Endothelial cell of umbilical vein (primary cell): ENCODE measurements at regions not wholly inside any gene's neighbourhood (a gene's known extent, or its start where the extent isn't known, plus 50 kb on each side); places are given as distances from the start of the nearest gene placed in this dataset.

Experiments
- BruUV-seq: library from RNA; stranded (reverse); fragments of 400-500 nt; replicated peaks from 2 replicates; lab custom pipeline; 2021; lab: Mats Ljungman, UMichigan
- CTCF ChIA-PET: fragments of 300-600, 350-600 bp; sonication (Branson Sonifier 250); formaldehyde crosslinking; loops from one replicate; lab custom pipeline; 2021; ENCODE audit warnings: antibody characterized with exemption, inconsistent platforms; lab: Charles Lee
- POLR2A ChIA-PET: fragments of 300-600, 350-600 bp; sonication (Branson Sonifier 250); formaldehyde crosslinking; loops from one replicate; lab custom pipeline; 2021; ENCODE audit warnings: antibody characterized with exemption, inconsistent platforms; lab: Charles Lee
- DNase-seq: peaks from one replicate; pipeline ENCODE4 v3.0.0-alpha.2; 2011; ENCODE audit warnings: low read depth, low spot score
- FAIRE-seq: peaks from 2 replicates; lab custom pipeline; 2011; peaks lifted over from hg19 to GRCh38; lab: Jason Lieb, UNC
- H2AFZ ChIP-seq: 2 replicates; pipeline ENCODE4 v1.6.0; 2012; ENCODE audit warnings: low read depth, low read length, control low read depth, inconsistent platforms
- H3K27ac ChIP-seq: 2 replicates; pipeline ENCODE4 v1.5.1; 2011; ENCODE audit warnings: low read depth, mild to moderate bottlenecking, control low read depth, low read length, moderate library complexity; ENCODE audit not compliant: insufficient read depth
- H3K27me3 ChIP-seq, 2 experiments: 2 replicates each; pipeline versions ENCODE4 v1.6.0 to v1.6.1; 2011; ENCODE audit warnings: low read length in 2 of 2, mixed read lengths in 1 of 2; ENCODE audit not compliant: control insufficient read depth in 2 of 2, insufficient read depth in 2 of 2
- H3K36me3 ChIP-seq, 2 experiments: 2 replicates in 1 of 2; 3 replicates in 1 of 2; pipeline ENCODE4 v1.5.1; 2011; ENCODE audit warnings: low read length in 2 of 2, mild to moderate bottlenecking in 1 of 2, moderate library complexity in 1 of 2; ENCODE audit not compliant: control insufficient read depth in 2 of 2, insufficient read depth in 2 of 2; ENCODE audit errors: extremely low read depth in 1 of 2
- H3K4me1 ChIP-seq: 3 replicates; pipeline ENCODE4 v1.5.1; 2011; ENCODE audit warnings: mild to moderate bottlenecking, low read length; ENCODE audit not compliant: control insufficient read depth, insufficient read depth; ENCODE audit errors: extremely low read depth
- H3K4me2 ChIP-seq: 2 replicates; pipeline ENCODE4 v1.6.1; 2011; ENCODE audit warnings: low read length, control low read depth, mixed read lengths; ENCODE audit not compliant: insufficient read depth
- H3K4me3 ChIP-seq, 3 experiments: fragments of 200-600 bp in 1 of 3; sonication (generic), shearing (Covaris generic) in 1 of 3; replicated peaks in 1 of 3; 2 replicates each; pipeline ENCODE4 v1.5.1; 2011 to 2016; ENCODE audit warnings: control low read depth in 3 of 3, low read length in 3 of 3, mild to moderate bottlenecking in 2 of 3, inconsistent platforms in 1 of 3, low read depth in 1 of 3, moderate library complexity in 1 of 3; ENCODE audit not compliant: insufficient read depth in 1 of 3
- H3K79me2 ChIP-seq: 2 replicates; pipeline ENCODE4 v1.6.0; 2012; ENCODE audit warnings: low read length, inconsistent platforms; ENCODE audit not compliant: control insufficient read depth, insufficient read depth
- H3K9ac ChIP-seq: replicated peaks from 2 replicates; pipeline ENCODE3; 2011; ENCODE audit warnings: low read length, control low read depth; ENCODE audit not compliant: insufficient read depth; ENCODE audit errors: extremely low read depth
- H3K9me1 ChIP-seq: replicated peaks from 3 replicates; pipeline ENCODE4 v1.6.0; 2011; ENCODE audit warnings: mild to moderate bottlenecking, low read length; ENCODE audit not compliant: control insufficient read depth, insufficient read depth; ENCODE audit errors: extremely low read depth
- H3K9me3 ChIP-seq: replicated peaks from 2 replicates; pipeline ENCODE4 v1.5.1; 2012; ENCODE audit warnings: low read length, inconsistent platforms; ENCODE audit not compliant: control insufficient read depth, insufficient read depth
- H4K20me1 ChIP-seq: replicated peaks from 2 replicates; pipeline ENCODE3; 2011; ENCODE audit warnings: mild to moderate bottlenecking, low read length; ENCODE audit not compliant: control insufficient read depth, insufficient read depth; ENCODE audit errors: extremely low read depth
- CTCF ChIP-seq, 2 donors: IDR thresholded peaks; 1 replicate in 1 of 2; 2 replicates in 1 of 2; pipeline ENCODE4 v1.5.1; 2011; ENCODE audit warnings: low read length in 2 of 2, mild to moderate bottlenecking in 2 of 2, moderate library complexity in 2 of 2, control low read depth in 1 of 2, inconsistent platforms in 1 of 2, low read depth in 1 of 2; ENCODE audit not compliant: insufficient read depth in 1 of 2; ENCODE audit errors: extremely low read depth in 1 of 2
- EZH2 ChIP-seq: IDR thresholded peaks from 2 replicates; pipeline ENCODE4 v1.6.1; 2012; ENCODE audit warnings: borderline replicate concordance, low read depth, mild to moderate bottlenecking, moderate library complexity, low read length, inconsistent platforms; ENCODE audit not compliant: severe bottlenecking
- FOS ChIP-seq: IDR thresholded peaks from 2 replicates; pipeline ENCODE4 v1.6.1; 2011; ENCODE audit warnings: mild to moderate bottlenecking, low read length, moderate library complexity, borderline replicate concordance; ENCODE audit not compliant: insufficient read depth
- GATA2 ChIP-seq: IDR thresholded peaks from 2 replicates; pipeline ENCODE4 v1.7.0; 2011; ENCODE audit warnings: low read depth, mild to moderate bottlenecking, moderate library complexity, mixed read lengths, low read length; ENCODE audit not compliant: insufficient read length, insufficient read depth
- JUN ChIP-seq: IDR thresholded peaks from 2 replicates; pipeline ENCODE4 v1.6.1; 2011; ENCODE audit warnings: borderline replicate concordance, low read depth; ENCODE audit not compliant: insufficient read length, insufficient read depth
- MYC ChIP-seq: IDR thresholded peaks from one replicate; pipeline ENCODE4 v1.6.1; 2011; ENCODE audit warnings: mild to moderate bottlenecking, low read depth, low read length
- POLR2A ChIP-seq: IDR thresholded peaks from 2 replicates; pipeline ENCODE4 v1.6.1; 2012; ENCODE audit warnings: low read depth, mild to moderate bottlenecking, control low read depth, low read length
- POLR2AphosphoS5 ChIP-seq: IDR thresholded peaks from 2 replicates; pipeline ENCODE4 v1.6.1; 2012; ENCODE audit warnings: low read depth, mild to moderate bottlenecking, control low read depth, low read length, moderate library complexity; ENCODE audit not compliant: insufficient read depth
- dilution Hi-C: fragments of 300-500 bp; cut with MboI; formaldehyde crosslinking; loops from one replicate; pipeline ENCODE4 v1.15.0; 2019; ENCODE audit warnings: low sequenced_read_pairs; ENCODE audit not compliant: extremely low pct_ligation_motif_present
- intact Hi-C: fragments of 100-400 bp; cut with micrococcal nuclease; formaldehyde crosslinking; loops from one replicate; pipeline ENCODE4 v1.10.0; 2022
- TF ChIP-seq, protein P1 (sequence below): IDR thresholded peaks from 2 replicates; pipeline ENCODE4 v1.6.1; 2011; ENCODE audit not compliant: insufficient read depth, insufficient read length

DNA sequence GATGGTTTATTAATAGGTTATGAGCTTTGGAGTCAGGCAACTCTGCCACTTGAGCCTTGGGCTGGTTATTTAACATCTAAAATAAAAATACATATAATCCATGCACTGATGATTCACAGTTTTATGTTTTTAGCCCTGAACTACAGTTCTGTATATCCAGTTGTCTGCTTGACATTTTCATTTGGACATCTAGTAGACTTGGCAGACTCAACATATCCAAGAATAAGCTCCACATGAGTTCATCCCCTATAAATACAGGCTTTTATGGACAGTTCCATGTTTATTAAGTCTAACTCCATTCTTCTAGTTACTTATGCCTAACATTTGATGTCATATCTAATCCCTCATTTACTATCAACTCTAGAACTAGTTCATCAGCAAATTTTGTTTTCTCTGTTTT lies 174.2 kb downstream of the KIF2B start:
- H4K20me1 ChIP-seq, result no peaks in the 10 kb centered on the region
- no peak overlapping the region for H2AFZ ChIP-seq
- ChIA-PET POLR2A (no interaction called here), CTCF (no interaction called here)
- H3K9ac ChIP-seq, result no peak overlapping the region
- no peaks in the 10 kb centered on the region for H3K27me3 ChIP-seq
- H3K4me1 ChIP-seq, result no peaks in the 10 kb centered on the region
- intact Hi-C loops, result no loop called here
- no peaks in the 10 kb centered on the region for H3K9me1 ChIP-seq
- no peaks in the 10 kb centered on the region for H3K36me3 ChIP-seq
- no peak overlapping the region for H3K27ac ChIP-seq
- no peak overlapping the region for H3K4me3 ChIP-seq
- TF ChIP-seq, protein P1, sequence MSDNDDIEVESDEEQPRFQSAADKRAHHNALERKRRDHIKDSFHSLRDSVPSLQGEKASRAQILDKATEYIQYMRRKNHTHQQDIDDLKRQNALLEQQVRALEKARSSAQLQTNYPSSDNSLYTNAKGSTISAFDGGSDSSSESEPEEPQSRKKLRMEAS, result no peak
- no peak for TF ChIP-seq GATA2
- no peak for TF ChIP-seq EZH2
- TF ChIP-seq MYC, result no peak
- no peak for TF ChIP-seq FOS
- TF ChIP-seq CTCF (IDR thresholded peaks at IDR 0.05; ENCODE audit: extremely low read depth in 1 of 2, insufficient read depth in 1 of 2, low read depth in 1 of 2, low read length in 2 of 2), result no peak
- TF ChIP-seq JUN, result no peak
- TF ChIP-seq POLR2A, result no peak
- no peak for TF ChIP-seq POLR2AphosphoS5
- no peak for DNase-seq
- dilution Hi-C loops, result no loop called here
- no peak for FAIRE-seq
- peaks cover 6% of the 10 kb centered on the region for H3K9me3 ChIP-seq
- H3K79me2 ChIP-seq, result no peaks in the 10 kb centered on the region
- BruUV-seq, result no TSS peak
- no peak overlapping the region for H3K4me2 ChIP-seq
